RWPE2 (cell line): ENCODE measurements at regions not wholly inside any gene's neighbourhood (a gene's known extent, or its start where the extent isn't known, plus 50 kb on each side); places are given as distances from the start of the nearest gene placed in this dataset.

Source experiments
- ATAC-seq: fragments of 200-7000 bp; cut with Tn5 transposase; 3 replicates; pipeline ENCODE4 v1.9.1; 2021; ENCODE audit warnings: low read depth
- DNase-seq: peaks from one replicate; pipeline ENCODE4 v3.0.0-alpha.2; 2020; ENCODE audit warnings: low spot score
- H3K27ac ChIP-seq: fragments of 450-650 bp; 2 replicates; pipeline ENCODE4 v1.5.1; 2017; ENCODE audit warnings: mild to moderate bottlenecking; ENCODE audit not compliant: poor library complexity, severe bottlenecking
- H3K27me3 ChIP-seq: fragments of 250-450 bp; sonication (Bioruptor Pico); 2 replicates; pipeline ENCODE4 v1.5.1; 2021; ENCODE audit warnings: mild to moderate bottlenecking, moderate library complexity; ENCODE audit not compliant: insufficient read depth, poor library complexity, severe bottlenecking
- H3K36me3 ChIP-seq: fragments of 250-450 bp; sonication (Bioruptor Pico); 2 replicates; pipeline ENCODE4 v1.5.1; 2020; ENCODE audit warnings: low read depth, mild to moderate bottlenecking, moderate library complexity
- H3K4me1 ChIP-seq: fragments of 250-450 bp; sonication (Bioruptor Pico); 2 replicates; pipeline ENCODE4 v1.5.1; 2021; ENCODE audit warnings: mild to moderate bottlenecking, moderate library complexity; ENCODE audit not compliant: insufficient read depth, poor library complexity, severe bottlenecking
- H3K4me3 ChIP-seq: fragments of 250-450 bp; sonication (Bioruptor Pico); 2 replicates; pipeline ENCODE4 v1.5.1; 2021; ENCODE audit warnings: mild to moderate bottlenecking, moderate library complexity; ENCODE audit not compliant: severe bottlenecking
- H3K9me3 ChIP-seq: fragments of 250-450 bp; sonication (Bioruptor Pico); 2 replicates; pipeline ENCODE4 v1.5.1; 2021; ENCODE audit warnings: mild to moderate bottlenecking, moderate library complexity; ENCODE audit not compliant: severe bottlenecking
- TF ChIP-seq, protein P1 (sequence below): fragments of 450-650 bp; IDR thresholded peaks from one replicate; pipeline ENCODE4 v1.5.1; 2017; ENCODE audit warnings: mild to moderate bottlenecking, moderate library complexity; ENCODE audit not compliant: poor library complexity, severe bottlenecking

DNA sequence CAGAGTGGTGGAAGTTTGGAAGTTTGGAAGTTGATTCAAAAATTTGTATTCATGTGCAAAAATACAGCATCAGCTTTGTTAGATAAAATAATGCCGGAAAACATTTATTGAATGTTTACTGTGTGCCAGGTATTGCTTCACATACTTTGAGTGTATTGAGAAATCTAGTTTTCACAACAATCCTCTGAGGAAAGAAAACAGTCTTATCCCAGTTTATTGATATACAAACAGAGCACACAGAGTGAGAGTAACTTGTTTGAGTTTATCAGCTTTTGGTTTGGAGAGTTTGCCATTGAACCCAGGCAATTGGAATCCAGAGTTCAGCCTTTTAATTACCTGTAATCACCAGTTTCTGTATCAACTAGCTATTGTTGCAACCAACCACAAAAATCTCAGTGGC, 127.2 kb upstream of the RPS6KA3 start:
- H3K36me3 ChIP-seq: no peaks in the 10 kb centered on the region
- H3K27me3 ChIP-seq: no peaks in the 10 kb centered on the region
- H3K4me1 ChIP-seq: no peaks in the 10 kb centered on the region
- no peak overlapping the region for H3K27ac ChIP-seq
- no peak for ATAC-seq
- H3K9me3 ChIP-seq: no peaks in the 10 kb centered on the region
- no peak for DNase-seq
- no peak overlapping the region for H3K4me3 ChIP-seq
- TF ChIP-seq, protein P1, sequence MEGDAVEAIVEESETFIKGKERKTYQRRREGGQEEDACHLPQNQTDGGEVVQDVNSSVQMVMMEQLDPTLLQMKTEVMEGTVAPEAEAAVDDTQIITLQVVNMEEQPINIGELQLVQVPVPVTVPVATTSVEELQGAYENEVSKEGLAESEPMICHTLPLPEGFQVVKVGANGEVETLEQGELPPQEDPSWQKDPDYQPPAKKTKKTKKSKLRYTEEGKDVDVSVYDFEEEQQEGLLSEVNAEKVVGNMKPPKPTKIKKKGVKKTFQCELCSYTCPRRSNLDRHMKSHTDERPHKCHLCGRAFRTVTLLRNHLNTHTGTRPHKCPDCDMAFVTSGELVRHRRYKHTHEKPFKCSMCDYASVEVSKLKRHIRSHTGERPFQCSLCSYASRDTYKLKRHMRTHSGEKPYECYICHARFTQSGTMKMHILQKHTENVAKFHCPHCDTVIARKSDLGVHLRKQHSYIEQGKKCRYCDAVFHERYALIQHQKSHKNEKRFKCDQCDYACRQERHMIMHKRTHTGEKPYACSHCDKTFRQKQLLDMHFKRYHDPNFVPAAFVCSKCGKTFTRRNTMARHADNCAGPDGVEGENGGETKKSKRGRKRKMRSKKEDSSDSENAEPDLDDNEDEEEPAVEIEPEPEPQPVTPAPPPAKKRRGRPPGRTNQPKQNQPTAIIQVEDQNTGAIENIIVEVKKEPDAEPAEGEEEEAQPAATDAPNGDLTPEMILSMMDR: no peak

DNA sequence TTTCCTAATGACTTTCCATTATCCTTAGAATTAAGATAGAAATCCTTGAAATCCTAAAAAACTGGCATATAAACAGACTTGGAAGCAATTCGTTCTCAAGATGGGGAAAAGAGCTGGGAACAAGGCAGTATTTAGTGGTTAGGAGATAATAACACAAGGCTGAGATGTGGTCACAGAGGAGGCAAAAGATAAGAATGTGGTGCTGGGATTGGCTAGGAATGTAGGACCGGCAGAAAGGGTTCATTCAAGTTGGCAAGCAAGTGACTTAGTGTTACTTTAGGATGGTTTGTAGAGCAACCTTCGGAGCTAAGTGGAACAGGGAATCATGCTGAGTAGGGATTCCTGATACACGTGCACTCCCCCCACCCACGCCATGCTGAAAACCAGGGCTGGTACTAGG, 121.9 kb upstream of the RPS6KA3 start:
- TF ChIP-seq, protein P1: no peak
- Histone ChIP-seq H3K4me3 (no peak overlapping the region), H3K27me3 (no peaks in the 10 kb centered on the region), H3K36me3 (no peaks in the 10 kb centered on the region), H3K9me3 (no peaks in the 10 kb centered on the region), H3K4me1 (no peaks in the 10 kb centered on the region), H3K27ac (no peak overlapping the region)
- no peak for DNase-seq
- no peak for ATAC-seq

DNA sequence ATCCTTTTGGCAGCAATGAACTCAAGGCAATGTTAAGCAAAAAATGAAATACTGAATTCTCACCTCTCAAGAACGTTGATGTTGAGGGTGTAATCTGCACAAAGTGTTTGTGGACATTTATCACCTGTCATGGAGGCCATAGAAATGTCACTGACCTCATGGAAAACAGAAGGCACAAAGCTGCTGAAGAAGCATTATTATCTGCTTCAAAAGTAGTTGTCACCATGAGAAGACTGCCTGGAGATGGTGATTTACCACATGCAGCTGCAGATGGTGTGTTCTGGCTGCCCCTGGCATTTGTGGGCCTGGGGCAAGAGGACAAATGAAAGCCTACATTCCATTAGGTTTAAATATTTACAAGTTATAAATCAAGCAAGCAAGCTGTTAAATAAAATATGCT, 116.8 kb upstream of the RPS6KA3 start:
- Histone ChIP-seq H3K9me3 (no peaks in the 10 kb centered on the region), H3K27ac (no peak overlapping the region), H3K4me1 (no peaks in the 10 kb centered on the region), H3K4me3 (no peak overlapping the region), H3K27me3 (no peaks in the 10 kb centered on the region), H3K36me3 (no peaks in the 10 kb centered on the region)
- DNase-seq: no peak
- TF ChIP-seq, protein P1: no peak
- ATAC-seq: no peak

DNA sequence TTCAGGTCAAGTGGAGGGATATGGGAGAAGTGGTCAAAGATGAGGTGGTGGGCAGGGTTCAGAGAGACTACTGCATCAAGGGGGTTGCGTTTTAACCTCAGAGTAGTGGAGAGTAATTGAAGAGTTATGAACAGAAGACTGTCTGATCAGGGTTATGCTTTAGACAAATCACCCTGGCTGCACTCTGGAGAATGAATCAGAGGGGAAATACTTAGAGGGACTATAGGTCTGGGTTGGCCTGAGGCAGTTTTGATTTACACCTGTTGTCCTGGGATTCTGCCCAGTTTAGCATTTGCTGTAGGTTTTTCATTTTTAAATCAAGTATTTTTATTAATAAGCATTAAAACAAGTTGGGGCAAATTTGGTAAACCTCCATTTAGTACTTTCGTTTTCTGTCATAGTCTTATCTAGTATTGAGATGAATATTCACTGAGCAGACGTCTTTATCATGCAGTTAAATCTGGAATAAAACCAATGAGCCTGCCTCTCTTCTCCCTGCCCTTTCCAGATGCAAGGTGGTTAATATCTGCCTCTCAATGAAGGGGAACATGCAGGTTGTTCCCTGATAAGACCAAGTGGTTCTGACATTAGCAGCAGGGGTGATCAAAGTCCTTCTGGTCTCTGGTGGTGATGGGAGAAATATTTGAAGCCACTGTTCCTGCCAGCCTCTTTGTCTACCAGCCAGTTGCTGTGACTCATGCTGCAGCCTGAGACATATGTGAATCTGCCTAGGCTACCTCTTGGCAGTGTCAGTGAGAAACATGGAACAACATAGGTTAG, 116.0 kb upstream of the RPS6KA3 start:
- Histone ChIP-seq H3K27me3 (no peaks in the 10 kb centered on the region), H3K4me3 (no peak overlapping the region), H3K36me3 (no peaks in the 10 kb centered on the region), H3K4me1 (no peaks in the 10 kb centered on the region), H3K9me3 (no peaks in the 10 kb centered on the region), H3K27ac (no peak overlapping the region)
- no peak for DNase-seq
- peak; percentile 61 for ATAC-seq
- TF ChIP-seq, protein P1: no peak

DNA sequence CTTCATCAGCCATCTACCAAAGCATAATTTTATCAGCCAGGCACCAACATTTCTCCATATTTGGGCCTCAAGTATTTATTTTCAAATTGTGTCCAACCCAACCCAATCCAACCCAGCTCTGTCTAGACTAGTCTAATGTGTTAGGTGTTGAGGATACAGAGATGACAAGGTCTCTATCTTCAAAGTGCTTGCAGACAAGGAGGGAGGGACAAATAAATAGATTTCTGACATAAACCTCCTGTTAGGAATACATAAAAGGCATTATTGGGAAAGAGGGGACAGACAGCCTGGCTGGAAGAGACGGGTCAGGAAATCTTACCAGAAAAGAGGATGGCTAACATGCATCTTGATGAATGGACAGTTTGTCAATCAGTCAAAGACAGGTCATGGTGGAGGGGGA, 115.4 kb upstream of the RPS6KA3 start:
- no peak overlapping the region for H3K27ac ChIP-seq
- no peaks in the 10 kb centered on the region for H3K27me3 ChIP-seq
- H3K36me3 ChIP-seq: no peaks in the 10 kb centered on the region
- H3K4me1 ChIP-seq: no peaks in the 10 kb centered on the region
- no peak for DNase-seq
- no peak for ATAC-seq
- no peak overlapping the region for H3K4me3 ChIP-seq
- no peaks in the 10 kb centered on the region for H3K9me3 ChIP-seq
- TF ChIP-seq, protein P1: no peak
